Right lobe of liver (tissue), 6 donors: ENCODE measurements at regions not wholly inside any gene's neighbourhood (a gene's known extent, or its start where the extent isn't known, plus 50 kb on each side); places are given as distances from the start of the nearest gene placed in this dataset.

Experiments used
- ATAC-seq, 4 donors: fragments of 200-7000 bp; cut with Tn5 transposase; one replicate each; pipeline ENCODE4 v1.9.1; 2020; ENCODE audit warnings: mild to moderate bottlenecking in 4 of 4, moderate library complexity in 4 of 4
- DNase-seq, 3 donors: peaks; one replicate each; pipeline ENCODE4 v3.0.0-alpha.2; 2020
- H3K27ac ChIP-seq, 3 donors: fragments of 200-600 bp; one replicate each; pipeline ENCODE4 v1.8.0; 2022
- H3K27me3 ChIP-seq, 2 donors: fragments of 200-600 bp; one replicate each; pipeline ENCODE4 v1.8.0; 2022
- H3K36me3 ChIP-seq, 4 donors: fragments of 200-600 bp; sonication (generic) in 1 of 4; one replicate each; pipeline versions ENCODE4 v1.5.1 to v1.8.0; 2017 to 2022; ENCODE audit warnings: control low read depth in 1 of 4
- H3K4me1 ChIP-seq, 4 donors: fragments of 200-600 bp; sonication (generic) in 1 of 4; one replicate each; pipeline versions ENCODE4 v1.5.1 to v1.8.0; 2017 to 2022; ENCODE audit warnings: control low read depth in 1 of 4
- H3K4me3 ChIP-seq, 3 donors: fragments of 200-600 bp; one replicate each; pipeline ENCODE4 v1.8.0; 2022
- H3K9me3 ChIP-seq, 4 donors: fragments of 200-600 bp; sonication (generic) in 1 of 4; one replicate each; pipeline versions ENCODE4 v1.5.1 to v1.8.0; 2017 to 2022; ENCODE audit warnings: control low read depth in 1 of 4
- POLR2A ChIP-seq: fragments of 450-650 bp; IDR thresholded peaks from one replicate; pipeline ENCODE4 v1.6.1; 2017; ENCODE audit warnings: antibody characterized with exemption, mild to moderate bottlenecking
- WGBS: methylation state at CpG from one replicate; pipeline ENCODE4 v1.1.6; 2018; ENCODE audit warnings: low coverage, low lambda C conversion rate; ENCODE audit not compliant: insufficient coverage; ENCODE audit errors: missing lambda C conversion rate; 5-methylcytosine and 5-hydroxymethylcytosine counted together
- intact Hi-C, 2 donors: fragments of 100-400 bp; cut with DNase I; formaldehyde crosslinking; loops; one replicate each; pipeline versions ENCODE4 v1.11.2 to v1.14.1; 2022
- TF ChIP-seq, protein P1 (sequence below), 4 donors: fragments of 200-600 bp in 3 of 4; fragments of 450-650 bp in 1 of 4; IDR thresholded peaks; one replicate each; pipeline versions ENCODE4 v1.5.1 to v1.8.0; 2016 to 2022; ENCODE audit warnings: antibody characterized with exemption in 4 of 4, mild to moderate bottlenecking in 2 of 4
- donor health status: DM: no; HTN: yes; CAD: no.
- donor health status: DM: no; HTN: no; CAD: no.
- donor health status: DM: no; HTN: no; CAD: no.
- donor health status: DM: no; HTN: yes; CAD: no.
- donor health status: DM: no; HTN: yes; CAD: no.

DNA sequence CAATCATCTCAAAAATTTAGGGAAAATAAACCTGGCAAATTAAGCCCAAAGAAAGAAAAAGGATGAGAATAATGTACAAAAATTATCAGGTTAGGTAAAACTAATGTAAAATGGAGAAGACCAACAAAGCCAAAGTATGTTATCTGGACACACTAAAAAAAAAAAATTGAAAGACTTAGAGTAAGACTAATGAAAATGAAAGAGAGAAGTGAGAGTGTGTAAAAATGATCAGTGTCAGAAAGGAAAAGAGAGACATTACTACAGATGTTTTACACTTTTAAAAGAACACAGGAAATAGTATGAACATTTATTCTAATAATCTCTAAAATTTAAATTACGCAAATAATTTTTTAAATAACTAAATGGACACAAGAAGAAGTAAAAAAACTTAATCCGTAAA, 573.3 kb upstream of the NR2F2 start:
- intact Hi-C loops = no loop called here
- DNase-seq (no peak), ATAC-seq (no peak)
- Histone ChIP-seq H3K4me1 (no peaks in the 10 kb centered on the region), H3K4me3 (no peak overlapping the region), H3K27ac (no peak overlapping the region), H3K36me3 (no peaks in the 10 kb centered on the region), H3K27me3 (no peaks in the 10 kb centered on the region), H3K9me3 (no peaks in the 10 kb centered on the region)
- TF ChIP-seq POLR2A = no peak
- TF ChIP-seq, protein P1, sequence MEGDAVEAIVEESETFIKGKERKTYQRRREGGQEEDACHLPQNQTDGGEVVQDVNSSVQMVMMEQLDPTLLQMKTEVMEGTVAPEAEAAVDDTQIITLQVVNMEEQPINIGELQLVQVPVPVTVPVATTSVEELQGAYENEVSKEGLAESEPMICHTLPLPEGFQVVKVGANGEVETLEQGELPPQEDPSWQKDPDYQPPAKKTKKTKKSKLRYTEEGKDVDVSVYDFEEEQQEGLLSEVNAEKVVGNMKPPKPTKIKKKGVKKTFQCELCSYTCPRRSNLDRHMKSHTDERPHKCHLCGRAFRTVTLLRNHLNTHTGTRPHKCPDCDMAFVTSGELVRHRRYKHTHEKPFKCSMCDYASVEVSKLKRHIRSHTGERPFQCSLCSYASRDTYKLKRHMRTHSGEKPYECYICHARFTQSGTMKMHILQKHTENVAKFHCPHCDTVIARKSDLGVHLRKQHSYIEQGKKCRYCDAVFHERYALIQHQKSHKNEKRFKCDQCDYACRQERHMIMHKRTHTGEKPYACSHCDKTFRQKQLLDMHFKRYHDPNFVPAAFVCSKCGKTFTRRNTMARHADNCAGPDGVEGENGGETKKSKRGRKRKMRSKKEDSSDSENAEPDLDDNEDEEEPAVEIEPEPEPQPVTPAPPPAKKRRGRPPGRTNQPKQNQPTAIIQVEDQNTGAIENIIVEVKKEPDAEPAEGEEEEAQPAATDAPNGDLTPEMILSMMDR (IDR thresholded peaks at IDR 0.05) = no peak
- WGBS = 85% methylated on average over 2 of the region's 2 CpGs

DNA sequence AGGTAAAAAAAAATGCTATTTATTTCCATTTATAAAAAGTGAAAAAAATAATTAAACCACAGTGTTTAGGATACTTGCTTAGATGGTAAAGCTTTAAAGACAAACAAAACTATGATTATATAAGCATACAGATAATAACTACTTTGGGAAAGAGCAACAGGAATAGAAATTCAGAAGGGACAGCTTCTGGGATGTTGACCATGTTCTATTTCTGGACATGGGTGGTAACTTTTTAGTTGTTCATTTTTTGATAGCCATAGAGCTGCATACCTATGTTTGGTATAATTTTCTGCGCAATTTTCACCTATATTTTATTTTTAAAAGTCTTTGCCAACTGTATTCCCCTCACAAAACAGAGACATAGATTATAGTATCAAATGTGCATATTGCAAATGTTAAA, 572.0 kb upstream of the NR2F2 start:
- Histone ChIP-seq H3K9me3 (no peaks in the 10 kb centered on the region), H3K36me3 (no peaks in the 10 kb centered on the region), H3K4me1 (no peaks in the 10 kb centered on the region), H3K27me3 (no peaks in the 10 kb centered on the region), H3K4me3 (no peak overlapping the region), H3K27ac (no peak overlapping the region)
- intact Hi-C loops = no loop called here
- TF ChIP-seq, protein P1 (IDR thresholded peaks at IDR 0.05) = no peak
- TF ChIP-seq POLR2A = no peak
- no peak for DNase-seq
- ATAC-seq = no peak
- 65% methylated on average over 1 of the region's 1 CpG for WGBS

DNA sequence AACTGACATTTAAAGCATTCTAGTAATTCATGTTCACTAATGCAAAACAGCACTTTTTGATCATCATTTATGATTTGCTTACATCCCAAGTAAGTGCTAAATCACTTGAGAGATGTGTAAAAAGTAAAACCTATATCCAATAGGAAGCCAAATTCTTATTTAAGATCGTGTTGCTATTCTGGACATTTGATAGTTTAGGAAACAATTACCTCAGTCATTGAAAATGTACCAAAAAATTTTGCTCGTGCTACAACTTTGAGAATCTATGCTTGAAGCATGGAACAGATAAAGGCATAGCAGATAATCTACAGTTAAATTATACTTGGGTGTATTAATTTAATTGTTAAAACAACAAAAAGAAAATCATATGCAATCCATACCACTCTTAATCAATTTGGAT, 571.6 kb upstream of the NR2F2 start:
- Histone ChIP-seq H3K4me1 (no peaks in the 10 kb centered on the region), H3K27ac (no peak overlapping the region), H3K27me3 (no peaks in the 10 kb centered on the region), H3K36me3 (no peaks in the 10 kb centered on the region), H3K9me3 (no peaks in the 10 kb centered on the region), H3K4me3 (no peak overlapping the region)
- TF ChIP-seq POLR2A = no peak
- TF ChIP-seq, protein P1 (IDR thresholded peaks at IDR 0.05) = no peak
- WGBS = 56% methylated on average over 2 of the region's 2 CpGs
- no peak for DNase-seq
- intact Hi-C loops = no loop called here
- ATAC-seq = no peak

DNA sequence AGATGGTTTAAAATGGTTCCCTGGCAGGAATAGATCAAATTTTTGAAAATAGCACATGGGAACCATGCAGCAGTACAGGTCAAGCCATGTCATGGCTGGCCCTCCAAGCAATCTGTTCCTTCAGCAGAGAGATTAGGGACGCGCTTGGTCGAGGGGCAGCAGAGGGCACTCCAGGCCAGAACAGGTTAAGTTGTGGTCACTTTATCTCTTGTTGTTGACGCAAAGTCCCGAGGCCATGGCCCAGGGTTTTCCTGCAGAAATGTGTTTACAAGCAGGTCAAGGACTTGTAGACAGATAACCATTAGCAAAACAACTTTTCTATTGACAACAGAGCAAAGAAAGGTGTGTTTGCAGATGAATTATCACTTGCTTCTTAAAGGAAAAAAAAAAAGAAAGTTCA, 570.0 kb upstream of the NR2F2 start:
- H3K9me3 ChIP-seq = no peaks in the 10 kb centered on the region
- DNase-seq = peak; percentile 26 to 52 (median 45)
- intact Hi-C loops = no loop called here
- TF ChIP-seq, protein P1 (IDR thresholded peaks at IDR 0.05) = no peak
- TF ChIP-seq POLR2A = no peak
- H3K36me3 ChIP-seq = no peaks in the 10 kb centered on the region
- 10% methylated on average over 5 of the region's 5 CpGs for WGBS
- H3K27ac ChIP-seq = no peak overlapping the region
- H3K27me3 ChIP-seq = no peaks in the 10 kb centered on the region
- H3K4me3 ChIP-seq = no peak overlapping the region
- H3K4me1 ChIP-seq = no peaks in the 10 kb centered on the region
- ATAC-seq = peak; percentile 68 to 83 (median 80)
